RPMI8226 (cell line): ENCODE measurements at regions not wholly inside any gene's neighbourhood (a gene's known extent, or its start where the extent isn't known, plus 50 kb on each side); places are given as distances from the start of the nearest gene placed in this dataset.
"Not testable (repeated sequence)": the region's sequence is repeated elsewhere in the genome, so short reads cannot be mapped to it uniquely, and the experiment has no call there.

Source experiments
- DNase-seq: peaks from one replicate; pipeline ENCODE4 v3.0.0-alpha.2; 2015

DNA sequence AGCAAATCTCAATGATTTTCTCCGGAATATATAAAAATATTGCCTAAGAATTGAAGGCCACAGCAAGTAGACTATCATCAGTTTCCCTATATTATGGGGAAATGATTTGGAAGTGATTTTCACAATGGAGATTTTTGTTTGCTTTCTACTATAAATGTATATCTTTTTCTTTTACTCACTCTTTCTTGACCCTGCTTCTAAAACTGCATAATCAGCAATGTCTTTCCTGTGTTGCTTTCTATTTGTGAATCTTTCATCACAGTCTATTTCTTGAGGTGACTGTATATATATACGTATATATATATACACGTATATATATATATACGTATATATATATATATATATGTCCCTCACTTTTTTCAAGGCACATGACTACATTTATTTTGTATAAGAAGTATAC is 622.6 kb downstream of the DTWD2 start:
- no peak for DNase-seq

GRCh38 chr5:118354797-118355196 is 633.5 kb downstream of the DTWD2 start:
- DNase-seq = no peak

DNA sequence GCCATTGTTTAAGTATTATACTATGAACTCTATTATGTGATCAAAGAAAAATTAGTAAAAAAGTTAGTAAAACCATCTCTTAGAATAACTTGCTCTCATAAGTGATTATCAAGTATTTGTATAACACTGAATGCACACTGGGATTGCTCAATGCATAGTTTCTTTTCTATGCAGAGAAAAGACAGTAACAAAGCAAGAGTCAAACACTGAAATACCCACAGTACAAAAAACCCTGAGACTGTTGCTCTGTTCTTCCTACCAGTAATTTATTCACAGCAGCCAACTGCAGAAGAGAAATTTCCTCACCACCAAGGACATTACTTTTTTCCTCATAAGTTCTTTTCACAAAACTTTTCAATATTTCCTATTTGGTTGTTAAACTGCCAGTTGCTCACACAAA is 634.4 kb downstream of the DTWD2 start:
- DNase-seq = no peak

DNA sequence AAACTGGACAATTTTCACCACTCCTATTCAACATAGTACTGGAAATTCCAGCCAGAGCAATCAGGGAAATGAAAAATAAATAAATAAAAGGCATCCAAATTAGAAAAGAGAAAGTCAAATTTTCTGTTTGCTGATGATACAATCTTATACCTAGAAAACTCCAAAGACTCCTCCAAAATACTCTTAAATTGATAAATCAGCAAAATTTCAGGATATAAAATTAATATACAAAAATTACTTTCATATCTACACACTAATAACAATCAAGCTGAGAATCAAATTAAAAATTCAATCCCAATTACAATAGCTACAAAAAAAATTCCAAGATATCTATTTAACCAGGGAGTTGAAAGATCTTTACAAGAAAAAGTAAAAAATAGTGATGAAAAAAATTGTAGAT is 651.9 kb downstream of the DTWD2 start:
- no peak for DNase-seq

DNA sequence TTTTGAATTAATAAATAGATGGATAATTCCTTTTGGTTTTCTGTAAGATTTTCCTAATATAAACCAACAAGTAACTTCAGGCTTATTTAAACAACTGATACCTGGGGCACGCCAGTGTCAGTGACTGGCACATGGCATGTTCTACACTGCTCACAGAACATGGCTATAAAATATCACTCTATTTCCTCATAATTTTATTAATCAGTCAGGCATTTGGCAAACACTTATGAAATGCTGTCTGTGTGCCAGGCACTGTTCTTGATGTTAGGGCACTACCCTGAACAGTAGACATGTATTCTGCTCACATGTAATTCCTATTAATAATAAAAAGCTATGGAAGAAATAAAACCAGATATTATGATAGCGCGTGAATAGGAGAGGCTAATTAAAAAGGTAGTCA is 661.0 kb downstream of the DTWD2 start:
- DNase-seq = no peak

- no peak for DNase-seq
Measured at GRCh38 chr5:118326481-118327045, 661.8 kb downstream of the DTWD2 start.

DNA sequence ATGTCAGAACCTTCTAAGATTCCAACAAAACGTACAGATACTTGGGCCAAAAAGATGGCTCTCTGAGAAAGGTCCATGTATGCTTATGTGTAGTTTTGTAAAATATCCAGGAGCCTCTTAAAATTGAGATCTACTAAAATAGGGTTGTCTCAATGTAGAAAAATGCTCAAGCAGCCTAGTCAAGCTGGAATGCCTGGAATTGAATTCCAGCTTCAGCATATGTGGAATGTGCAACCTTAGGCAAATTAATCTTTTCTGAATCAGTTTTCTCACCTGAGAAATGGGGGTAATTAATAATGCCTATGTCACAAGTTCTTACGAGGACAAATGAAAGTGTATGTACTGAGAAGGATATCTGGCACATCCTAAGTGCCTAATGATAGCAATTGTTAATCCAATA is 662.4 kb downstream of the DTWD2 start:
- no peak for DNase-seq

GRCh38 chr5:118323723-118324122 is 664.6 kb downstream of the DTWD2 start:
- DNase-seq = not testable (repeated sequence)

DNA sequence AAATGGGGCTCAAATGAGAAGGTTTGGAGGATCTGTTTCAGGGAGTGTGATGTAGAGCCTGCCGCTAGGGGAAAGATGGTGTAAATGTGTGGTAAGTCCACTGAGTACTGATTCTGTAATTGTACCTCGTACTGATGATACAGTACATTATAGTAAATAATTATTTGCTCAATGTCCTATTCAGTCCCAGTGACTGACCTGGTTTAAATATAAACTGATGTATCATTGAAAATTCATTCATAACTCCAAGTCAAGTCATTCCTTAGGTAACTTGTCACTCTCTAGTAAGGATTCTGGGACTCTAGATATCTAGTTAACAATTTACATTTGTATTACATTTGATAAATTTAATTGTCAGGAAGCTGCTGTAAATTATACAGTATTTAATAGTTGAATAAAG is 667.3 kb downstream of the DTWD2 start:
- DNase-seq = no peak

DNA sequence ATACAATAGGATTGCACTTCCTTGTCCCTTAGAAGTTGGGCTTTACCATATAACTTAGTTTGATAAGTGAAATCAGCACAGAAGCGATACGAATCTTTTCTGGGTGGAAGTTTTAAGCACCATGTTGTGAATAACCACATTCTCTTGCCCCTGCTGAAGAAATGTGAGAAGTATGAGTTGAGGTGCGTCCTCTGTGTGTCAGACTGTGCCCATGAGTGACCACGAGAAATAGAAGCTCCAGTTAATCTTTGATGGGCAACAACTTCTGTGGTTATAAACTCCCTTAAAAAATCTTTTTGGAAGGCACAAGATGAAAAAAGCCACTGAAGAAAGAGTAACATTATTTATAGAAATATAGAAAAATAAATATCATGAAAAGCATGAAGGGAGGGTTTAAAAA is 668.2 kb downstream of the DTWD2 start:
- no peak for DNase-seq

- no peak for DNase-seq
Measured at GRCh38 chr5:118314931-118315330, 673.4 kb downstream of the DTWD2 start.

DNA sequence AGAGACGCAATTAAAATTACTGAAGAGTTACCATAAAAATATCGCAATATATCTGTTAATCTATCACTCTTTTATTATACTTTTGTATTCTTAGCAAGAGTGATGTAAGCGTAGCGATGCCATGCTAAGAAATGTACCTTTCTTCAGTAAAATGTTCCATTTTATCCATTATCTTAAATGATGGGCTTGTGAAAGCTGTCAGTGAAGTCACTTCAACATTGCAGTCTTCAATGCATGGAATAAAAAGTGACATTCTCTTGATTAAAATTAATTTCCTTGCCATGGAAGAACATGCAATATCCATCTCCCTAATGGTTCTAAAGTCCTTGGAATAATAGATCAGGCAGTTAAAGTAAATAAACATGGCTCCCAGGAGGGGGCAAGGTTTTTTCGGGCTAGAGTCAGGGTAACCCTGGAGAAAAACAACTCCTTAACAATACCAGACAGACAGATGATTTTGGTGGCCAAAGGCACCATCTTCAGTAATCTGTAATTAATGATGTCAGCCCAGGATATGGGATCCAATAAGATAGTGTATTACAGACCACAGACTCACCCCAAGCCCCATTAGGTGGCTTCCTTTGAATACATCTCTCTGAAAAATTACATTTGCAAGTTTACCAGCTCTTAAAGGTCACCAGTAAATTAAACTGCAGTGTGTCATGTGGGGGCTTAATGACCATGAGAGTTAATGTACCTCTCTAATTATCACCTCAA is 677.1 kb downstream of the DTWD2 start:
- DNase-seq = no peak

GRCh38 chr5:118310401-118310800 is 677.9 kb downstream of the DTWD2 start:
- DNase-seq = no peak

GRCh38 chr5:118303296-118303695 is 685.1 kb downstream of the DTWD2 start:
- DNase-seq = no peak

- DNase-seq = no peak
Measured at GRCh38 chr5:118302786-118303185, 685.6 kb downstream of the DTWD2 start.

GRCh38 chr5:118301696-118302095 is 686.7 kb downstream of the DTWD2 start:
- no peak for DNase-seq

DNA sequence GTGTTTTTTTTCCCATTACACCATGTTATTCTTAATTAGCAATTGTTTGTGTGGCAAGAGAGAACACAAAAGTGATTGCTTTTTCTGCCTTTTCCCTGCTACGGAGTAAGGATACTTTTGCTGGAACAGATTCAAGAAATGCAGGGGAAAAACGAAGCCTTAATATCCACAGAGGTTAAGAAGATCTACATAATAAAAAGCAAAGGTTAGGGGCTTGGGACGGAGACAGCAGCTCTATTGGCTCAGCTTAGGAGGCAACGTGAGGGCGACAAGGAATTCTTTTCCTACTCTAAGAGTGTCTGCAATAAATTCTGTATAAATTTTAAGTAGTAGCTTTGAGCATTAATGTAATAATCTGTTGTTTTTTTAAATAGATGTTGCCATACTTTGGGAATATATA is 693.3 kb downstream of the DTWD2 start:
- DNase-seq = no peak

- DNase-seq = no peak
Measured at GRCh38 chr5:118293378-118293777, 695.0 kb downstream of the DTWD2 start.

GRCh38 chr5:118290204-118290603 is 698.1 kb downstream of the DTWD2 start:
- DNase-seq = no peak

DNA sequence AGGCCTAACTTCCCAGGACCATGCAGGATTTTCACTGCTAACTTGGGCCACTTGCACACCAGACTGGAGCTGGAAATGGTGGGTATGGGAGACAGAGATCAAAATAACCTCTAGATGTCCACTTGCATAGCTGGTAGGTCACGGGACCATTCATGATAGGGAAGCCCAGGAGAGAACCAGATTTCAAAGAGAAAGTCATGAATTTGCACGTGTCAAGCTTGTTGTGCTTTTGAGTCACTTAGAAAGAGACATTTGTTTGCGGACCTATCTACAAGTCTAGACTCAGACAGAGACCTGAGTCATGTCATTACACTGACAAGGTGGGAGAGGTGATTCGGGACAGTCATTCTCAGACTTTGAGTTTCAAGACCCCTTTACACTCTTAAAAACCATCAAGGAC is 704.1 kb downstream of the DTWD2 start:
- not testable (repeated sequence) for DNase-seq

GRCh38 chr5:118282480-118283038 is 705.8 kb downstream of the DTWD2 start:
- not testable (repeated sequence) for DNase-seq

- no peak for DNase-seq
Measured at GRCh38 chr5:118279540-118280294, 708.6 kb downstream of the DTWD2 start.

DNA sequence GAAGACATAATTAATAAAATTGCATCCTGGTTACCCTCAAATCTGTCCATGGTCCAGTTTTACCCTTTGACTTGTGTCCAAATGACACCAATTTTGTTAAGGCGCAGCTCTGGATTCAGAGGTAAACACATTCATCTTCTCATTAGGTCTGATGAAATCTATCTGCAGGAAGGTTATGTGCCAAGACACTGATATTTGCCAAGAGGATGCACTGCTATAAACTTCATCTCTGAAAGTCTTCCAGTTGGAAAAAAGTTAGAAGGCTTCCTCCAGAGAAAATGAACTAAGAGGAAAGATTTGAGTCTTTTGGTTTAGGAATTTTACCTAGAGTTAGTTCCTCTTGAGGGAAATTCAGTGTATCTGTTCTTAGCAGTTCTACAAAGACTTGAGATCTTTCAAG is 717.8 kb downstream of the DTWD2 start:
- no peak for DNase-seq

- no peak for DNase-seq
Measured at GRCh38 chr5:118258223-118258622, 730.1 kb downstream of the DTWD2 start.
